ENCODE measurements at regions not wholly inside any gene's neighbourhood (a gene's known extent, or its start where the extent isn't known, plus 50 kb on each side); places are given as distances from the start of the nearest gene placed in this dataset.
"Not testable (repeated sequence)": the region's sequence is repeated elsewhere in the genome, so short reads cannot be mapped to it uniquely, and the experiment has no call there.

DNA sequence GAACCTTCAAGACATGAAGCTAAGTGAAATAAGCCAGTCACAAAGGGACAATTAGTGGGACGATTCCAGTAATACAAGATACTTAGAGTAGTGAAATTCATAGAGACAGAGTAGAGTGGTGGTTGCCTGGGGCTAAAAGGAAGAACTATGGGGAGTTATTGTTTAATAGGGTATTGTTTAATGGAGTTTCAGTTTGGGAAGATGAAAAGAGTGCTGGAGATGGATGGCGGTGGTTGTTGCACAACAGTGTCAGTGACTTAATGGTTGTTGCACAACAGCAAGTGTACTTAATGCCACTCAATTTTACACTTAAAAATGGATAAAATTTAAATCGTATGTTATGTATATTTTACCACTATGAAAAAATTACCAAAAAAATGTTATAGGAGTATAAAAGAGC is 209.7 kb upstream of the TENT5A start:
- Histone ChIP-seq H3K36me3 (ENCODE audit: control insufficient read depth in 4 of 4, insufficient read depth in 3 of 4, low read depth in 1 of 4, low read length in 3 of 4) (no peaks in the 10 kb centered on the region), H3K4me1 (ENCODE audit: control insufficient read depth in 4 of 4, insufficient read depth in 4 of 4, low read length in 3 of 4) (no peaks in the 10 kb centered on the region), H3K9ac (ENCODE audit: low read depth in 1 of 2, low read length in 2 of 2) (no peak overlapping the region), H3K4me3 (ENCODE audit: low read depth in 1 of 3, low read length in 3 of 3) (no peak overlapping the region), H3K27ac (ENCODE audit: low read depth in 1 of 2, low read length in 2 of 2) (no peak overlapping the region), H3K27me3 (ENCODE audit: control insufficient read depth in 4 of 4, insufficient read depth in 4 of 4, low read length in 3 of 4) (no peaks in the 10 kb centered on the region), H3K9me3 (ENCODE audit: control insufficient read depth in 4 of 4, low read length in 3 of 4) (no peaks in the 10 kb centered on the region)
- WGBS, result 73% methylated on average over 3 of the region's 3 CpGs
- no peak for DNase-seq (ENCODE audit: low spot score)
- TF ChIP-seq JUND (IDR thresholded peaks at IDR 0.05) (no peak), HNF4A (conservative IDR thresholded peaks at IDR 0.05) (no peak), FOXA1 (IDR thresholded peaks at IDR 0.05) (no peak), EGR1 (IDR thresholded peaks at IDR 0.05; ENCODE audit: low read depth in 2 of 2) (no peak)
- TF ChIP-seq, protein P1, sequence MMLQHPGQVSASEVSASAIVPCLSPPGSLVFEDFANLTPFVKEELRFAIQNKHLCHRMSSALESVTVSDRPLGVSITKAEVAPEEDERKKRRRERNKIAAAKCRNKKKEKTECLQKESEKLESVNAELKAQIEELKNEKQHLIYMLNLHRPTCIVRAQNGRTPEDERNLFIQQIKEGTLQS (IDR thresholded peaks at IDR 0.05), result no peak

DNA sequence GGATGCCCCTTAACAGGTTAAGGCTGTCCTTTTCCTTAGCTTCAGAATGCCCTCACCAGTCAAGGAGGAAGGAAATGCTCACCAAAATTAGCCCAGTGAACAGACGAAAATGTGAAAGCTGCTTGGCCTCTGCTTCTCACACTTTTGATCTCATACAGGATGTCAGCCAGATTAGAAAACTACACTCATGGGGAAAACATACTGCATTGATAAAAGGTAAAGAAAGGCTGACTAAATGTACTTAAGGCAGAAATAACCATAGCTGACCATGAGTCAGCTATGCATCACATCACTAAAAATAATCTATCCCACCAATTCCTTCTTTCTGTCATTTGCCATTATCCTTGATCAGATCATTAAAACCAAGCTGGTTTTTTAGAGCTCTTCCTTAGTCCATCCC is 198.4 kb upstream of the TENT5A start:
- TF ChIP-seq, protein P2, sequence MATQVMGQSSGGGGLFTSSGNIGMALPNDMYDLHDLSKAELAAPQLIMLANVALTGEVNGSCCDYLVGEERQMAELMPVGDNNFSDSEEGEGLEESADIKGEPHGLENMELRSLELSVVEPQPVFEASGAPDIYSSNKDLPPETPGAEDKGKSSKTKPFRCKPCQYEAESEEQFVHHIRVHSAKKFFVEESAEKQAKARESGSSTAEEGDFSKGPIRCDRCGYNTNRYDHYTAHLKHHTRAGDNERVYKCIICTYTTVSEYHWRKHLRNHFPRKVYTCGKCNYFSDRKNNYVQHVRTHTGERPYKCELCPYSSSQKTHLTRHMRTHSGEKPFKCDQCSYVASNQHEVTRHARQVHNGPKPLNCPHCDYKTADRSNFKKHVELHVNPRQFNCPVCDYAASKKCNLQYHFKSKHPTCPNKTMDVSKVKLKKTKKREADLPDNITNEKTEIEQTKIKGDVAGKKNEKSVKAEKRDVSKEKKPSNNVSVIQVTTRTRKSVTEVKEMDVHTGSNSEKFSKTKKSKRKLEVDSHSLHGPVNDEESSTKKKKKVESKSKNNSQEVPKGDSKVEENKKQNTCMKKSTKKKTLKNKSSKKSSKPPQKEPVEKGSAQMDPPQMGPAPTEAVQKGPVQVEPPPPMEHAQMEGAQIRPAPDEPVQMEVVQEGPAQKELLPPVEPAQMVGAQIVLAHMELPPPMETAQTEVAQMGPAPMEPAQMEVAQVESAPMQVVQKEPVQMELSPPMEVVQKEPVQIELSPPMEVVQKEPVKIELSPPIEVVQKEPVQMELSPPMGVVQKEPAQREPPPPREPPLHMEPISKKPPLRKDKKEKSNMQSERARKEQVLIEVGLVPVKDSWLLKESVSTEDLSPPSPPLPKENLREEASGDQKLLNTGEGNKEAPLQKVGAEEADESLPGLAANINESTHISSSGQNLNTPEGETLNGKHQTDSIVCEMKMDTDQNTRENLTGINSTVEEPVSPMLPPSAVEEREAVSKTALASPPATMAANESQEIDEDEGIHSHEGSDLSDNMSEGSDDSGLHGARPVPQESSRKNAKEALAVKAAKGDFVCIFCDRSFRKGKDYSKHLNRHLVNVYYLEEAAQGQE (IDR thresholded peaks at IDR 0.05), result no peak
- TF ChIP-seq, protein P3, sequence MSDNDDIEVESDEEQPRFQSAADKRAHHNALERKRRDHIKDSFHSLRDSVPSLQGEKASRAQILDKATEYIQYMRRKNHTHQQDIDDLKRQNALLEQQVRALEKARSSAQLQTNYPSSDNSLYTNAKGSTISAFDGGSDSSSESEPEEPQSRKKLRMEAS (IDR thresholded peaks at IDR 0.05), result no peak
- TF ChIP-seq YY1 (IDR thresholded peaks at IDR 0.05), result no peak

DNA sequence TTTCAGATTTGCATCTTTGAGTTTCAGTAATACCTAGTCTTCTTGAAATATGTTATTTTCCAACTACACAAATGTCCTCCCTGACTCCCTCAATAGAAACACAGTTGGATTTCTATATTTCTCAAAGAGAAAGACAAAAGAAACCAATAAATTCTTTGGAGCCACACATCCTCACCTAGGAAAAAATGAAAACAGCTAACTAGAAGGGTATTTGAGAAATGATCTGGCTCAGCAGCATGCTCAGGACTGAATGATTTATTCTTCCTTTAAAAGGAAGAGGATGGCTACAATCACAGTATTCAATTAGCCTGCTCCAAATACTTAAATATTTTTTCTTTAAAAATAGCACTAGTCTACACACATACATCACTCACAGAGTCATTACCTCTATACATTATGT is 196.4 kb upstream of the TENT5A start:
- no peaks in the 10 kb centered on the region for H3K9me3 ChIP-seq (ENCODE audit: control insufficient read depth in 4 of 4, low read length in 3 of 4)
- H3K27me3 ChIP-seq (ENCODE audit: control insufficient read depth in 4 of 4, insufficient read depth in 4 of 4, low read length in 3 of 4), result no peaks in the 10 kb centered on the region
- no peak for DNase-seq (ENCODE audit: low spot score)
- no peak overlapping the region for H3K27ac ChIP-seq (ENCODE audit: low read depth in 1 of 2, low read length in 2 of 2)
- H3K4me1 ChIP-seq (ENCODE audit: control insufficient read depth in 4 of 4, insufficient read depth in 4 of 4, low read length in 3 of 4), result no peaks in the 10 kb centered on the region
- H3K36me3 ChIP-seq (ENCODE audit: control insufficient read depth in 4 of 4, insufficient read depth in 3 of 4, low read depth in 1 of 4, low read length in 3 of 4), result no peaks in the 10 kb centered on the region
- H3K9ac ChIP-seq (ENCODE audit: low read depth in 1 of 2, low read length in 2 of 2), result no peak overlapping the region
- H3K4me3 ChIP-seq (ENCODE audit: low read depth in 1 of 3, low read length in 3 of 3), result no peak overlapping the region
- TF ChIP-seq TAF1 (conservative IDR thresholded peaks at IDR 0.05) (no peak), RXRA (IDR thresholded peaks at IDR 0.05) (no peak), NR2F2 (IDR thresholded peaks at IDR 0.05) (no peak), SP1 (IDR thresholded peaks at IDR 0.05) (no peak), HNF4G (IDR thresholded peaks at IDR 0.05) (no peak), GABPA (IDR thresholded peaks at IDR 0.05 in 1 of 2, conservative IDR thresholded peaks at IDR 0.05 in 1 of 2) (no peak), JUND (IDR thresholded peaks at IDR 0.05) (no peak), RAD21 (IDR thresholded peaks at IDR 0.05) (no peak)
- TF ChIP-seq, protein P3 (IDR thresholded peaks at IDR 0.05), result no peak

More for the DNA sequence above, 198.4 kb upstream of the TENT5A start:
- H3K36me3 ChIP-seq (ENCODE audit: control insufficient read depth in 4 of 4, insufficient read depth in 3 of 4, low read depth in 1 of 4, low read length in 3 of 4), result no peaks in the 10 kb centered on the region
- H3K9me3 ChIP-seq (ENCODE audit: control insufficient read depth in 4 of 4, low read length in 3 of 4), result no peaks in the 10 kb centered on the region
- no peak overlapping the region for H3K27ac ChIP-seq (ENCODE audit: low read depth in 1 of 2, low read length in 2 of 2)
- 60% methylated on average over 1 of the region's 1 CpG for WGBS
- H3K27me3 ChIP-seq (ENCODE audit: control insufficient read depth in 4 of 4, insufficient read depth in 4 of 4, low read length in 3 of 4), result no peaks in the 10 kb centered on the region
- H3K9ac ChIP-seq (ENCODE audit: low read depth in 1 of 2, low read length in 2 of 2), result no peak overlapping the region
- DNase-seq (ENCODE audit: low spot score), result no peak
- no peak overlapping the region for H3K4me3 ChIP-seq (ENCODE audit: low read depth in 1 of 3, low read length in 3 of 3)
- no peaks in the 10 kb centered on the region for H3K4me1 ChIP-seq (ENCODE audit: control insufficient read depth in 4 of 4, insufficient read depth in 4 of 4, low read length in 3 of 4)

DNA sequence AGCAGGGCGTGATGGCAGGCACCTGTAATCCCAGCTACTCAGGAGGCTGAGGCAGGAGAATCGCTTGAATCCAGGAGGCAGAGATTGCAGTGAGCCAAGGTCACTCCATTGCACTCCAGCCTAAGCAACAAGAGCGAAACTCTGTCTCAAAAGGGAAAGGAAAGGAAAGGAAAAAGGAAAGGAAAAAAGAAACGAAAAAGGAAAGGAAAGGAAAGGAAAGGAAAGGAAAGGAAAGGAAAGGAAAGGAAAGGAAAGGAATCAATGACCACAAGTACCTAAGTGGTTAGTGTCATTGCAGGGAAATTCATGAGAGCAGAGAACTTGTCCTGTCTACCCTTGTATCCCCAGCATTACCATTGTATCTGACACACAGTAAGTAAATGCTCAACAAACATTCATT is 195.7 kb upstream of the TENT5A start:
- 87% methylated on average over 4 of the region's 4 CpGs for WGBS
- DNase-seq (ENCODE audit: low spot score); H3K9ac ChIP-seq (ENCODE audit: low read depth in 1 of 2, low read length in 2 of 2); H3K36me3 ChIP-seq (ENCODE audit: control insufficient read depth in 4 of 4, insufficient read depth in 3 of 4, low read depth in 1 of 4, low read length in 3 of 4); H3K27ac ChIP-seq (ENCODE audit: low read depth in 1 of 2, low read length in 2 of 2); H3K4me1 ChIP-seq (ENCODE audit: control insufficient read depth in 4 of 4, insufficient read depth in 4 of 4, low read length in 3 of 4); H3K27me3 ChIP-seq (ENCODE audit: control insufficient read depth in 4 of 4, insufficient read depth in 4 of 4, low read length in 3 of 4); H3K9me3 ChIP-seq (ENCODE audit: control insufficient read depth in 4 of 4, low read length in 3 of 4); H3K4me3 ChIP-seq (ENCODE audit: low read depth in 1 of 3, low read length in 3 of 3): not testable (repeated sequence)

Measured in liver (tissue), 7 donors.